Loucy (cell line): ENCODE measurements at regions not wholly inside any gene's neighbourhood (a gene's known extent, or its start where the extent isn't known, plus 50 kb on each side); places are given as distances from the start of the nearest gene placed in this dataset.

ENCODE experiments used
- H2AFZ ChIP-seq: fragments of 200-600 bp; sonication (generic); 2 replicates; pipeline ENCODE4 v1.6.0; 2016; ENCODE audit warnings: antibody characterized with exemption, mild to moderate bottlenecking, low read length, moderate library complexity
- H3F3A ChIP-seq: fragments of 200-600 bp; 2 replicates; pipeline ENCODE4 v1.6.0; 2016; ENCODE audit warnings: antibody characterized with exemption, low read depth, mild to moderate bottlenecking
- H3K27me3 ChIP-seq: fragments of 200-600 bp; sonication (generic); 2 replicates; pipeline ENCODE4 v1.6.1; 2014; ENCODE audit warnings: low read length, mild to moderate bottlenecking; ENCODE audit not compliant: insufficient read depth, poor library complexity, severe bottlenecking
- H3K36me3 ChIP-seq: fragments of 200-600 bp; sonication (generic); 2 replicates; pipeline ENCODE4 v1.6.1; 2016; ENCODE audit warnings: low read length; ENCODE audit not compliant: insufficient read depth
- H3K4me1 ChIP-seq: fragments of 200-600 bp; sonication (generic); 2 replicates; pipeline ENCODE4 v1.5.1; 2014; ENCODE audit warnings: low read length, mild to moderate bottlenecking; ENCODE audit not compliant: insufficient read depth, poor library complexity, severe bottlenecking
- H3K4me2 ChIP-seq: fragments of 200-600 bp; sonication (generic); 2 replicates; pipeline ENCODE4 v1.6.0; 2014; ENCODE audit warnings: antibody characterized with exemption, low read length, low read depth, mild to moderate bottlenecking; ENCODE audit not compliant: poor library complexity, severe bottlenecking
- H3K4me3 ChIP-seq: fragments of 200-600 bp; sonication (generic); 2 replicates; pipeline ENCODE4 v1.5.1; 2014; ENCODE audit warnings: low read length, mild to moderate bottlenecking, mixed read lengths; ENCODE audit not compliant: poor library complexity, severe bottlenecking
- H3K79me2 ChIP-seq: fragments of 200-600 bp; sonication (generic); 2 replicates; pipeline ENCODE4 v1.6.1; 2014; ENCODE audit warnings: low read length; ENCODE audit not compliant: insufficient read depth
- H3K9ac ChIP-seq: fragments of 200-600 bp; sonication (generic); 2 replicates; pipeline ENCODE4 v1.6.0; 2014; ENCODE audit warnings: mild to moderate bottlenecking, low read depth, low read length, moderate library complexity; ENCODE audit not compliant: poor library complexity, severe bottlenecking
- H3K9me2 ChIP-seq: fragments of 200-600 bp; sonication (generic); replicated peaks from 2 replicates; pipeline ENCODE4 v1.6.1; 2016; ENCODE audit warnings: low read depth, low read length, mixed read lengths
- H3K9me3 ChIP-seq: fragments of 200-600 bp; sonication (generic); 2 replicates; pipeline ENCODE4 v1.6.1; 2014; ENCODE audit warnings: mild to moderate bottlenecking, antibody characterized with exemption, low read length, low read depth; ENCODE audit not compliant: insufficient read depth
- H4K20me1 ChIP-seq: fragments of 200-600 bp; sonication (generic); 2 replicates; pipeline ENCODE4 v1.6.0; 2014; ENCODE audit warnings: antibody characterized with exemption, low read length, mild to moderate bottlenecking; ENCODE audit not compliant: insufficient read depth, poor library complexity, severe bottlenecking
- CTCF ChIP-seq: fragments of 200-600 bp; sonication (generic); conservative IDR thresholded peaks from 2 replicates; pipeline ENCODE4 v1.5.1; 2014; ENCODE audit warnings: mild to moderate bottlenecking, antibody characterized with exemption, low read length
- EZH2phosphoT487 ChIP-seq: fragments of 200-600 bp; IDR thresholded peaks from 2 replicates; pipeline ENCODE4 v1.6.1; 2018; ENCODE audit warnings: antibody characterized with exemption, mild to moderate bottlenecking, moderate library complexity, borderline replicate concordance

GRCh38 chr10:59027975-59028655, 148.3 kb upstream of the PHYHIPL start:
- H3K36me3 ChIP-seq, result no peaks in the 10 kb centered on the region
- no peak overlapping the region for H3K9ac ChIP-seq
- no peak overlapping the region for H3K4me3 ChIP-seq
- no peaks in the 10 kb centered on the region for H4K20me1 ChIP-seq
- no peaks in the 10 kb centered on the region for H3K4me1 ChIP-seq
- H3K27me3 ChIP-seq, result no peaks in the 10 kb centered on the region
- H3K79me2 ChIP-seq, result no peaks in the 10 kb centered on the region
- no peaks in the 10 kb centered on the region for H3F3A ChIP-seq
- TF ChIP-seq CTCF (no peak), EZH2phosphoT487 (no peak)
- H3K4me2 ChIP-seq, result no peak overlapping the region
- no peak overlapping the region for H2AFZ ChIP-seq
- no peaks in the 10 kb centered on the region; the same call in 1 of the 2 replicates for H3K9me3 ChIP-seq
- no peaks in the 10 kb centered on the region for H3K9me2 ChIP-seq

- H3K9me3 ChIP-seq, result no peaks in the 10 kb centered on the region
- no peaks in the 10 kb centered on the region for H3F3A ChIP-seq
- H3K4me1 ChIP-seq, result no peaks in the 10 kb centered on the region
- H3K9me2 ChIP-seq, result 0 out of 2 replicates have a peak, but pooled peaks cover 4% of the 10 kb centered on the region
- no peaks in the 10 kb centered on the region for H3K36me3 ChIP-seq
- no peaks in the 10 kb centered on the region for H3K27me3 ChIP-seq
- H3K79me2 ChIP-seq, result no peaks in the 10 kb centered on the region
- no peak overlapping the region for H3K4me2 ChIP-seq
- no peak overlapping the region for H3K4me3 ChIP-seq
- no peaks in the 10 kb centered on the region for H4K20me1 ChIP-seq
- TF ChIP-seq EZH2phosphoT487, result no peak
- TF ChIP-seq CTCF, result no peak
- no peak overlapping the region for H2AFZ ChIP-seq
- no peak overlapping the region for H3K9ac ChIP-seq
Measured at GRCh38 chr10:59033622-59034021, 142.8 kb upstream of the PHYHIPL start.

DNA sequence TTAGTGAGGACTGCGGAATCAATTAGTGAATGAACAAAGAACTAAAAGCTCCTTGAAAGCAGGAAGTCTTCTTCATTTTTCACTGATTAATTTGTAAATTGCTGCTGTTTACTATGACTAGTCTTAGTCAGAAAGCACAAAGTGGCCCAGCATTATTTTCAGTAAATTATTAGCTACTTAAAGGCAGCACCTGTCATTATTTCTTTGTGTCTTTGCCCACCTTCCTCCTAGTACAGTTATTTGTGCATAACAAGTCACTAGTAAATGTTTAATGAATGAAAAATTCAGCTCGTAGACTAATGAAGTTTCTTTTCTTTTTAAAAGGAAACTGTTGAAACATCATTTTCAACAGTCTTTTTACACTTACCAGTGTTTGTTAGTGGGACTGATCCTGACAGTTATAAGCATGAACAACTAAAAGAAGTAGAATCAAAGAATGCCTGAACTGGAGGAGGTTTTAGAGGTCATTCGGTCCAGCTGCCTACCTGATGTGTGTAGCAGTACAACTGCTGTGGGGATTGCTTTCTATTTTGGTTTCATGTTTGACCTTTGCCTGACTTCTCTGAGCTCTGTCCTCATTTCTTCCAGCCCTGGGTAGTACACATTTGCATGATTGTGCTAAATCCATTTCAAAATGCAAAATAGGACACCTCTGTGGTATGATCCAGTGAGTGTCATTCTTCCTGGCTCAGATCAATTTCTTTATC, 140.0 kb upstream of the PHYHIPL start:
- Histone ChIP-seq H3K9ac (no peak overlapping the region), H3K4me2 (no peak overlapping the region), H2AFZ (no peak overlapping the region), H3K9me3 (no peaks in the 10 kb centered on the region), H4K20me1 (no peaks in the 10 kb centered on the region), H3K9me2 (0 out of 2 replicates have a peak, but pooled peaks cover 4% of the 10 kb centered on the region), H3K27me3 (no peaks in the 10 kb centered on the region), H3K4me3 (no peak overlapping the region), H3K4me1 (no peaks in the 10 kb centered on the region), H3F3A (no peaks in the 10 kb centered on the region), H3K36me3 (no peaks in the 10 kb centered on the region), H3K79me2 (no peaks in the 10 kb centered on the region)
- TF ChIP-seq EZH2phosphoT487 (no peak), CTCF (no peak)
